GM13977 (cell line): ENCODE measurements at regions not wholly inside any gene's neighbourhood (a gene's known extent, or its start where the extent isn't known, plus 50 kb on each side); places are given as distances from the start of the nearest gene placed in this dataset.

ENCODE experiments used
- DNase-seq: peaks from one replicate; pipeline ENCODE4 v3.0.0; 2012; ENCODE audit warnings: low spot score
- CTCF ChIP-seq: IDR thresholded peaks from 2 replicates; pipeline ENCODE4 v1.5.1; 2012; ENCODE audit warnings: mild to moderate bottlenecking, control low read depth; ENCODE audit not compliant: insufficient read depth; ENCODE audit errors: extremely low read depth, missing control alignments
- in situ Hi-C: fragments of 300-500 bp; cut with MboI; formaldehyde crosslinking; loops from one replicate; pipeline ENCODE4 v1.12.0; 2022; ENCODE audit warnings: low sequenced_read_pairs, low pct_unique_long_range_greater_than_20kb, mixed read lengths, inconsistent platforms; ENCODE audit not compliant: unreplicated experiment

DNA sequence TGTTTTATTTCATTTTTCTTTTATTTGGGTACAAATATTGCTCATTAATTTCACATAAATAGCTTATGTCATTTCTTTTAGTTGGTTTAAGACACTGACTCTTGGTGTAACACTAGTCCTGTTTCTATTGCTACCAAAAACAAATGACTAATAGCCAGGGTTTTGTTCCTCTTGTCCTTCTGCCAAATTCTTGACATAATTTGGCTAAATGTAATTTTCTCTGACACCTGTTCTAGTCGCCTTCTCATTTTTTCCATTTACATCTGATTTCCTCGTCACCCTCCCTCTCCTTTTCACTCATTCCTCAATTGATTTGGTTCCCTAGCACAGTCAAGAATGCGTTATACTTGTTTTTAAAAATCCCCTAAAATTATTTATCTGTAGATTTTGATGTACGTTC lies 1718.7 kb downstream of the EFNB2 start:
- in situ Hi-C loops: no loop called here
- TF ChIP-seq CTCF: no peak
- no peak for DNase-seq

DNA sequence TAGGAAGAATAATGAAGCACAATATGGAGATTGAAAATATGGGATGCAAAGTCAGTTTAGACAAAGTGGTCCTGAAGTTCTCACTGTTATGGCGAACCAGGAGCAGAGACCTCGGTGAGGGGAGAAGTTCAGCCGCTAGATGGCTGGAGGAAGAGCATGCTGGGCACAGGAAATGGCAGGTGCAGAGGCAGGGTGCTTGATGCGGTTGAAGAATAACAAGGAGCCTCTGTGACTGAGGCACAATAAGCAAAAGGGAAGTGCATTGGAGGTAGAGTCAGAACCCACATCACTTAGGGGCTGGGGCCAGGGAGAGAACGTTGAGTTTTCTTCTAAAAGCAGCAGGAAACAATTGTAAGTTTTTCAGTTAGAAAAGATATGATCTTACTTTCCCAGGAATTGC lies 1725.2 kb downstream of the EFNB2 start:
- in situ Hi-C loops: no loop called here
- DNase-seq: no peak
- no peak for TF ChIP-seq CTCF

DNA sequence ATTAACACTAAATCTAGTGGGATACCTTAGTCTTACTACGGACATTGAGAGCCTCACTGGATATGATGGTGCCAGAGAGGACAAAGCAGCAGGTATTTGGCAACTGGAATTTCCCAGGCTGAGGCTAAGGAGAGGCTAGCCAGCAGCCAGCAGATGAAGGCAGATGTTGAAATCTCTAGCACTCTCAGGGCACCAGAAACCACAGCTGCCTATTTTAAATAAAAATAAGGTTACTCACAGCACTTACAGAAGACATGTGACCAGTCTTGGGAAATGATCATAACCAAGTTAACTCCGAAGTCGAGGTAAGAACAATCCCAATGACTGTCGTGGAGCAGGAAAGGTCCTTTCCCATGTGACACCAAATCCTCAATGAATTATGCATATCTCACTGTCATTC lies 1726.0 kb downstream of the EFNB2 start:
- in situ Hi-C loops: no loop called here

GRCh38 chr13:104805346-104805745 lies 1730.1 kb downstream of the EFNB2 start:
- no peak for TF ChIP-seq CTCF
- in situ Hi-C loops: no loop called here
- no peak for DNase-seq

More for the DNA sequence above, 1726.0 kb downstream of the EFNB2 start:
- no peak for TF ChIP-seq CTCF
- no peak for DNase-seq

GRCh38 chr13:104799152-104799551 lies 1732.9 kb upstream of the SLC10A2 start:
- in situ Hi-C loops: no loop called here
- no peak for DNase-seq
- no peak for TF ChIP-seq CTCF

DNA sequence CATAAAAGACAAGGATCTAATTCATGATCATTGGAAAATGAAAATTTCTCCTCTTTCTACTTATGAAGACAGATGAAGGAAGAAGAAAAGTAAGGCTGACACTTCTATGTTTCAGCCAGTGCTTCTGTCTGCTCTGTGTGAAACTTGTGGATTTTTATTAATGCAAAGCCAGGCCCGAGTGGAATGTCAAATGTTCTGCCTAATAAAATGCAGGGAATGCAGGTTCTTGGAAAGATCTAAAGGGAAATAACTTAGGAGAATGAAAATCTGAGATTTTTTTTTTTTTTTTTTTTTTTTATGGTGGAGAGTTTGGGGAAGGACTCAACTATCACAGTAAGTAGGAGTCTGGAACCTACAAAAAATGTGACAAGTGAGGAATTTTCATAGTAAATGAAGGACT lies 1732.3 kb upstream of the SLC10A2 start:
- DNase-seq: no peak
- in situ Hi-C loops: no loop called here
- TF ChIP-seq CTCF: no peak

- TF ChIP-seq CTCF: no peak
- no peak for DNase-seq
- in situ Hi-C loops: no loop called here
Observed at GRCh38 chr13:104796581-104796980, 1730.4 kb upstream of the SLC10A2 start.
